ENCODE measurements at regions not wholly inside any gene's neighbourhood (a gene's known extent, or its start where the extent isn't known, plus 50 kb on each side); places are given as distances from the start of the nearest gene placed in this dataset.

DNA sequence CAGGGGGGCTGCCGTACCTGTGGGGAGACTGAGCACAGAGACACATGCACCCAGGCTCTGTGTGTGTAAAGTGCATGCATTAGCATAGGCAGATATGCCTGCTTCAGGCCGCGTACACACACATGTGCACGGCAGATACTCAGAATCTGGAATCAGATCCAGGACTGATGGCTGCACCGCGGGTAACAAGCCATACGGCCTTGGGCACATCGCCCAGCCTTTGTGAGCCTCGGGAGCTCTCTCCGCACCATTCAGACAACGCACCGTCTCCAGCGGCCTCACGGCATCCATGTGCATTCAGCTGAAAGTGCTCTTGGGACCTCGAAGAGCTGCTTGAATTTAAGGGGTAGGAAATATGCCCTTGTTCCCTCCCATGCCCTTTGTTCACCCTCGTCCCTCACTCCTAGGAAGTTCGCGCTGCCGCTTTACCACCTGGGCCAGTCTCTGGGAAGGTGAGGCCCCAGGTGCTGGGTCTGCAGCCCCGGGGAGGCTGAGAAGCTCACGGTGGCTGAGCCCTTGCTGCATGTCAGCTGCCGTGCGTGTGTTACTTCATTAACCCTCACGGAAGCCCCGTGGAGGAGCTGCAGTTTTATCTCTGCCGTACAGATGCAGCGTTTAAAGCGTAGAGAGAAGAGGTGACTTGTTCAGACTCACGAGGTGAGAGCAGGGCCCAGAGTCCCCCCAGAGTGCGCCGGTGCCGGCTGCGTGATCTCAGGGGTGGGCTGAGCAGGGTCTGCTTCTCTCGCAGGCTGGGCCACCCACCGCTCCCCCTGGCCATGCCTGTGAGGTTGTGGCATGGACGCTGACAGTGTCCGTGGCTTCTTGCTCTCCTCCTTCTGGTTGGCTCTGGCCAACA lies 377.7 kb upstream of the MYT1L start:
- TF ChIP-seq EZH2phosphoT487 (conservative IDR thresholded peaks at IDR 0.05; ENCODE audit: low read length): no peak
- Histone ChIP-seq H3K79me2 (ENCODE audit: insufficient read depth, low read length) (no peaks in the 10 kb centered on the region), H3K27ac (ENCODE audit: low read depth, low read length) (no peak overlapping the region), H3K27me3 (ENCODE audit: low read length) (no peaks in the 10 kb centered on the region), H3K9me3 (ENCODE audit: insufficient read depth, low read length) (no peaks in the 10 kb centered on the region), H3K4me3 (ENCODE audit: insufficient read depth, low read length, poor library complexity, severe bottlenecking) (no peak overlapping the region), H2AFZ (ENCODE audit: low read depth, low read length, severe bottlenecking) (no peak overlapping the region), H3K36me3 (ENCODE audit: low read length) (no peaks in the 10 kb centered on the region), H3K4me2 (ENCODE audit: low read depth, low read length, poor library complexity, severe bottlenecking) (no peak overlapping the region), H3F3A (ENCODE audit: insufficient read depth) (no peaks in the 10 kb centered on the region), H3K9ac (ENCODE audit: low read length) (no peak overlapping the region), H4K20me1 (ENCODE audit: low read depth, low read length) (no peaks in the 10 kb centered on the region), H3K9me2 (replicated peaks; ENCODE audit: insufficient read depth, low read length) (no peaks in the 10 kb centered on the region)

DNA sequence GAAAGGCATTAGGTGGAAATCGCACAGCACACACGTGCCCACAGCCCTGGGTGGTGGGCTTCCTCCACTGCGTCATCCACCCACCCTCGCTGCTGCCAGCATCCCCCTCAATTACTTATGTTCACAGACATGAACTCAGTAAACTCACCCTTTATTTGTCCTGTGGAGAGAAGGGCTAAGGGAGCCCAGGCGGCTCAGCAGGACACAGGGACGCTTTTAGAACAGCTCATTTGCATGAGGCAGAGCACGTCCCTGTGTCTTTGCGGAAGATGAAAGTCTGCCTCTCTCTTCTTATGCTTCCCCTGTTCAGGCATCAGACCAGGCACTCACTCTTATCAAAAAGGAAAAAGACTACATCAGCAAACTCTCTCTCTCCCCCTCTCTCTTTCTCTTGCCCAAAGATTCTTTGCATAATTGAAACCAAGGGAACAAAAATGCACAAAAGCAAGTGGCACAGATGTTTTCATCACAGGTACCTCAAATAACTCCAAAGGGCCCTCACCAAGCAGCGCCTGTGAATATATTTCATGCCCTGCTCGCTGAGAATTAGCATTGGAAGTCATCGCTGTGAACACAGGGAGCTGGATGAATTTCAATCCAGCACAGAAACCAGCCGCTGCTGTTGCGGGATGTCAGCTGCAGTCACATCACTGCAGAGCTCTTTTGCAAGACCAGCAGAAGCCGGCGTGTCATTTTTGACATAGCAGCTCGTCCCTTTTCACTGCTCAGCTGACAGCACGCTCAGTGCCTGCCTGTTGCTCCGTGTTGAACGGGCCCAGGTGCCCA lies 376.3 kb upstream of the MYT1L start:
- Histone ChIP-seq H3K9ac (ENCODE audit: low read length) (no peak overlapping the region), H3K9me2 (replicated peaks; ENCODE audit: insufficient read depth, low read length) (no peaks in the 10 kb centered on the region), H4K20me1 (ENCODE audit: low read depth, low read length) (no peaks in the 10 kb centered on the region), H3F3A (ENCODE audit: insufficient read depth) (no peaks in the 10 kb centered on the region), H3K9me3 (ENCODE audit: insufficient read depth, low read length) (no peaks in the 10 kb centered on the region), H3K27ac (ENCODE audit: low read depth, low read length) (no peak overlapping the region), H3K27me3 (ENCODE audit: low read length) (no peaks in the 10 kb centered on the region), H3K79me2 (ENCODE audit: insufficient read depth, low read length) (no peaks in the 10 kb centered on the region), H3K36me3 (ENCODE audit: low read length) (no peaks in the 10 kb centered on the region), H2AFZ (ENCODE audit: low read depth, low read length, severe bottlenecking) (no peak overlapping the region), H3K4me2 (ENCODE audit: low read depth, low read length, poor library complexity, severe bottlenecking) (no peak overlapping the region), H3K4me3 (ENCODE audit: insufficient read depth, low read length, poor library complexity, severe bottlenecking) (no peak overlapping the region)
- no peak for TF ChIP-seq EZH2phosphoT487 (conservative IDR thresholded peaks at IDR 0.05; ENCODE audit: low read length)
- TF ChIP-seq, protein P1, sequence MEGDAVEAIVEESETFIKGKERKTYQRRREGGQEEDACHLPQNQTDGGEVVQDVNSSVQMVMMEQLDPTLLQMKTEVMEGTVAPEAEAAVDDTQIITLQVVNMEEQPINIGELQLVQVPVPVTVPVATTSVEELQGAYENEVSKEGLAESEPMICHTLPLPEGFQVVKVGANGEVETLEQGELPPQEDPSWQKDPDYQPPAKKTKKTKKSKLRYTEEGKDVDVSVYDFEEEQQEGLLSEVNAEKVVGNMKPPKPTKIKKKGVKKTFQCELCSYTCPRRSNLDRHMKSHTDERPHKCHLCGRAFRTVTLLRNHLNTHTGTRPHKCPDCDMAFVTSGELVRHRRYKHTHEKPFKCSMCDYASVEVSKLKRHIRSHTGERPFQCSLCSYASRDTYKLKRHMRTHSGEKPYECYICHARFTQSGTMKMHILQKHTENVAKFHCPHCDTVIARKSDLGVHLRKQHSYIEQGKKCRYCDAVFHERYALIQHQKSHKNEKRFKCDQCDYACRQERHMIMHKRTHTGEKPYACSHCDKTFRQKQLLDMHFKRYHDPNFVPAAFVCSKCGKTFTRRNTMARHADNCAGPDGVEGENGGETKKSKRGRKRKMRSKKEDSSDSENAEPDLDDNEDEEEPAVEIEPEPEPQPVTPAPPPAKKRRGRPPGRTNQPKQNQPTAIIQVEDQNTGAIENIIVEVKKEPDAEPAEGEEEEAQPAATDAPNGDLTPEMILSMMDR (IDR thresholded peaks at IDR 0.05; ENCODE audit: insufficient read depth, low read length, poor library complexity, severe bottlenecking): no peak

DNA sequence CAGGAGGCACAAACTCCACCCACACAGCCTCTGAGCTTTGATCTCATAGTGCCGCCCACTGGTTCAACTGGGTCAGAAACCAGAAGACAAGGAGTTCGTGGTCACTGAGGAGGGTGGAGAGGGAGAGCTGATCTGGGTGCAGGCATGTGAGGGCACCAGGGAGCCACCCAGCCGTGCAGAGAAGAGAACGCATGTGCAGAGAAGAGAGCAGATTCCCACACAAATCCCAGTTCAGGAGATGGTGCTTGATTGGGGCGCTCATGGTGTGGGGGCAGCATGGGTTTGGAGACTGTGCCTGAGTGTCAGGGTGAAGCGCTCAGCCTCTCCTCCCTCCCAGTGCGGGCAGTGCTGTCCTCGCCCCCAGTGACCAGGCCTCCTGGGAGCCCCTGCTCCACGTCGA lies 375.2 kb upstream of the MYT1L start:
- H3K4me3 ChIP-seq (ENCODE audit: insufficient read depth, low read length, poor library complexity, severe bottlenecking): no peak overlapping the region
- H3K27me3 ChIP-seq (ENCODE audit: low read length): no peaks in the 10 kb centered on the region
- H3K9me3 ChIP-seq (ENCODE audit: insufficient read depth, low read length): no peaks in the 10 kb centered on the region
- TF ChIP-seq EZH2phosphoT487 (conservative IDR thresholded peaks at IDR 0.05; ENCODE audit: low read length): no peak
- TF ChIP-seq, protein P1 (IDR thresholded peaks at IDR 0.05; ENCODE audit: insufficient read depth, low read length, poor library complexity, severe bottlenecking): no peak
- H3K9me2 ChIP-seq (replicated peaks; ENCODE audit: insufficient read depth, low read length): no peaks in the 10 kb centered on the region
- no peak overlapping the region for H3K4me2 ChIP-seq (ENCODE audit: low read depth, low read length, poor library complexity, severe bottlenecking)
- no peak overlapping the region for H3K9ac ChIP-seq (ENCODE audit: low read length)
- H3K36me3 ChIP-seq (ENCODE audit: low read length): no peaks in the 10 kb centered on the region
- no peak overlapping the region for H3K27ac ChIP-seq (ENCODE audit: low read depth, low read length)
- H3F3A ChIP-seq (ENCODE audit: insufficient read depth): no peaks in the 10 kb centered on the region
- H3K79me2 ChIP-seq (ENCODE audit: insufficient read depth, low read length): no peaks in the 10 kb centered on the region
- H4K20me1 ChIP-seq (ENCODE audit: low read depth, low read length): no peaks in the 10 kb centered on the region
- no peak overlapping the region for H2AFZ ChIP-seq (ENCODE audit: low read depth, low read length, severe bottlenecking)

All from SU-DHL-6 (cell line).